OCI-LY7 (cell line): ENCODE measurements at regions not wholly inside any gene's neighbourhood (a gene's known extent, or its start where the extent isn't known, plus 50 kb on each side); places are given as distances from the start of the nearest gene placed in this dataset.
"Not testable (repeated sequence)": the region's sequence is repeated elsewhere in the genome, so short reads cannot be mapped to it uniquely, and the experiment has no call there.

Experiments
- BruUV-seq: library from RNA; stranded (reverse); fragments of 400-500 nt; replicated peaks from 2 replicates; lab custom pipeline; 2021; lab: Mats Ljungman, UMichigan
- CTCF ChIA-PET: fragments of 300-600 bp; sonication (Branson Sonifier 250); formaldehyde crosslinking; loops from one replicate; lab custom pipeline; 2022; ENCODE audit warnings: antibody characterized with exemption; ENCODE audit not compliant: unreplicated experiment; lab: Charles Lee
- POLR2A ChIA-PET: fragments of 300-600 bp; sonication (Branson Sonifier 250); formaldehyde crosslinking; loops from one replicate; lab custom pipeline; 2022; ENCODE audit warnings: antibody characterized with exemption; lab: Charles Lee
- DNase-seq: peaks from one replicate; pipeline ENCODE4 v3.0.0-alpha.2; 2015; ENCODE audit warnings: low spot score
- H2AFZ ChIP-seq: fragments of 200-600 bp; sonication (generic), shearing (Covaris generic); 2 replicates; pipeline ENCODE4 v1.6.1; 2014; ENCODE audit warnings: mild to moderate bottlenecking, antibody characterized with exemption, low read length, moderate library complexity
- H3K27ac ChIP-seq: fragments of 200-600 bp; sonication (generic); 2 replicates; pipeline ENCODE4 v1.5.1; 2014; ENCODE audit warnings: mixed run types, low read depth, mild to moderate bottlenecking, moderate library complexity, low read length, inconsistent platforms; ENCODE audit not compliant: poor library complexity, severe bottlenecking
- H3K36me3 ChIP-seq: fragments of 200-600 bp; sonication (generic); 2 replicates; pipeline ENCODE4 v1.6.1; 2014; ENCODE audit warnings: mild to moderate bottlenecking, antibody characterized with exemption, low read length, moderate library complexity, mixed read lengths; ENCODE audit not compliant: insufficient read depth
- H3K4me1 ChIP-seq: fragments of 200-600 bp; sonication (generic); 2 replicates; pipeline ENCODE4 v1.5.1; 2014; ENCODE audit warnings: mild to moderate bottlenecking, low read length; ENCODE audit not compliant: insufficient read depth, poor library complexity, severe bottlenecking
- H3K4me2 ChIP-seq: fragments of 200-600 bp; sonication (generic); 2 replicates; pipeline ENCODE4 v1.6.1; 2014; ENCODE audit warnings: mild to moderate bottlenecking, low read length
- H3K4me3 ChIP-seq: fragments of 200-600 bp; sonication (generic); 2 replicates; pipeline ENCODE4 v1.5.1; 2014; ENCODE audit warnings: mild to moderate bottlenecking, low read depth, low read length; ENCODE audit not compliant: poor library complexity, severe bottlenecking
- H3K79me2 ChIP-seq: fragments of 200-600 bp; sonication (generic); 2 replicates; pipeline ENCODE4 v1.6.1; 2016; ENCODE audit warnings: low read depth, mild to moderate bottlenecking, low read length, moderate library complexity, mixed read lengths; ENCODE audit not compliant: insufficient read depth
- H3K9me2 ChIP-seq: fragments of 200-600 bp; sonication (generic); 2 replicates; pipeline ENCODE4 v1.6.1; 2016; ENCODE audit warnings: mild to moderate bottlenecking, low read length, mixed read lengths; ENCODE audit not compliant: insufficient read depth
- H3K9me3 ChIP-seq: fragments of 200-600 bp; sonication (generic); 2 replicates; pipeline ENCODE4 v1.6.1; 2014; ENCODE audit warnings: mild to moderate bottlenecking, mixed run types, low read length, mixed read lengths
- H4K20me1 ChIP-seq: fragments of 200-600 bp; sonication (generic); 2 replicates; pipeline ENCODE4 v1.6.1; 2014; ENCODE audit warnings: mild to moderate bottlenecking, antibody characterized with exemption, low read length, moderate library complexity, mixed read lengths; ENCODE audit not compliant: insufficient read depth
- CTCF ChIP-seq: fragments of 200-600 bp; sonication (generic); conservative IDR thresholded peaks from 2 replicates; pipeline ENCODE4 v1.5.1; 2014; ENCODE audit warnings: mild to moderate bottlenecking, antibody characterized with exemption, low read length, moderate library complexity, mixed read lengths
- EZH2phosphoT487 ChIP-seq: fragments of 200-600 bp; sonication (generic); IDR thresholded peaks from 2 replicates; pipeline ENCODE4 v1.6.1; 2018; ENCODE audit warnings: low read depth, borderline replicate concordance, mild to moderate bottlenecking, mixed run types, antibody characterized with exemption, low read length, moderate library complexity, mixed read lengths
- intact Hi-C: fragments of 100-400 bp; cut with micrococcal nuclease; formaldehyde crosslinking; loops from one replicate; pipeline ENCODE4 v1.10.0; 2022; ENCODE audit not compliant: unreplicated experiment

GRCh38 chr11:33987975-33988580 lies 63.5 kb upstream of the CAPRIN1 start:
- Histone ChIP-seq H3K4me2 (no peak overlapping the region), H3K4me1 (no peaks in the 10 kb centered on the region), H3K9me3 (no peaks in the 10 kb centered on the region), H3K36me3 (no peaks in the 10 kb centered on the region), H2AFZ (no peak overlapping the region), H4K20me1 (no peaks in the 10 kb centered on the region), H3K4me3 (no peak overlapping the region), H3K79me2 (no peaks in the 10 kb centered on the region), H3K27ac (no peak overlapping the region), H3K9me2 (no peaks in the 10 kb centered on the region)
- TF ChIP-seq CTCF (peak; percentile 89), EZH2phosphoT487 (no peak)
- intact Hi-C loops = loop anchor here (1.0 kb wide), 2 partner anchors 130 to 180 kb away; no protein-coding TSS in a partner anchor
- ChIA-PET POLR2A (interaction anchor here (0.7 to 1.2 kb wide), 5 partner anchors 9 to 509 kb away, joined by 3 to 4 read pairs (median 3); no protein-coding TSS in a partner anchor), CTCF (interaction anchor here (0.5 to 1.0 kb wide), 4 partner anchors 113 to 183 kb away, joined by 3 to 4 read pairs (median 4); no protein-coding TSS in a partner anchor)
- peak; percentile 84 for DNase-seq
- no TSS peak for BruUV-seq

GRCh38 chr11:33987545-33987944 lies 64.0 kb upstream of the CAPRIN1 start:
- POLR2A ChIA-PET = interaction anchor here (0.7 to 1.2 kb wide), 5 partner anchors 10 to 139 kb away, joined by 3 to 4 read pairs (median 3); no protein-coding TSS in a partner anchor
- BruUV-seq = no TSS peak
- H4K20me1 ChIP-seq = no peaks in the 10 kb centered on the region
- no peak overlapping the region for H2AFZ ChIP-seq
- TF ChIP-seq EZH2phosphoT487 (no peak), CTCF (no peak)
- no peaks in the 10 kb centered on the region for H3K9me2 ChIP-seq
- no peaks in the 10 kb centered on the region for H3K36me3 ChIP-seq
- no peaks in the 10 kb centered on the region for H3K4me1 ChIP-seq
- H3K4me3 ChIP-seq = no peak overlapping the region
- intact Hi-C loops = no loop called here
- DNase-seq = no peak
- H3K9me3 ChIP-seq = no peaks in the 10 kb centered on the region
- H3K27ac ChIP-seq = no peak overlapping the region
- H3K79me2 ChIP-seq = no peaks in the 10 kb centered on the region
- CTCF ChIA-PET = interaction anchor here (0.5 to 1.0 kb wide), 4 partner anchors 113 to 182 kb away, joined by 3 to 4 read pairs (median 4); no protein-coding TSS in a partner anchor
- no peak overlapping the region for H3K4me2 ChIP-seq

- H2AFZ ChIP-seq, H4K20me1 ChIP-seq, H3K9me3 ChIP-seq, H3K9me2 ChIP-seq, H3K4me2 ChIP-seq, H3K79me2 ChIP-seq, intact Hi-C loops, DNase-seq, H3K4me3 ChIP-seq, H3K4me1 ChIP-seq, BruUV-seq, H3K27ac ChIP-seq, H3K36me3 ChIP-seq: not testable (repeated sequence)
- POLR2A ChIA-PET = interaction anchor here (0.8 to 1.2 kb wide), 2 partner anchors 11 to 22 kb away, joined by 3 read pairs; no protein-coding TSS in a partner anchor
- CTCF ChIA-PET = interaction anchor here (0.9 to 1.0 kb wide), 2 partner anchors 112 to 178 kb away, joined by 3 to 4 read pairs; no protein-coding TSS in a partner anchor
Observed at GRCh38 chr11:33986597-33987501, 64.7 kb upstream of the CAPRIN1 start.
